Stimulated activated naive CD8-positive, alpha-beta T cell treated with anti-CD3 and anti-CD28 coated beads, Interleukin-15, amount 100 ng/mL, for 72 hours (primary cell): ENCODE measurements at regions not wholly inside any gene's neighbourhood (a gene's known extent, or its start where the extent isn't known, plus 50 kb on each side); places are given as distances from the start of the nearest gene placed in this dataset.

Source experiments
- ATAC-seq: fragments of 150-1000 bp; cut with Tn5 transposase; 2 replicates; pipeline ENCODE4 v1.10.0; 2021; ENCODE audit warnings: mild to moderate bottlenecking, moderate library complexity
- DNase-seq, 2 donors: peaks; one replicate each; pipeline ENCODE4 v3.0.0; 2021 to 2022
- H3K27ac Mint-ChIP-seq, 2 donors: one replicate each; pipeline ENCODE4 v1.8.0; 2022; ENCODE audit warnings: mild to moderate bottlenecking in 2 of 2, mixed read lengths in 2 of 2, moderate library complexity in 2 of 2
- H3K27me3 Mint-ChIP-seq: one replicate; pipeline ENCODE4 v1.8.0; 2022; ENCODE audit warnings: mixed read lengths
- H3K4me1 Mint-ChIP-seq: one replicate; pipeline ENCODE4 v1.8.0; 2022; ENCODE audit warnings: mild to moderate bottlenecking, mixed read lengths
- H3K4me3 Mint-ChIP-seq, 2 donors: one replicate each; pipeline ENCODE4 v1.8.0; 2022; ENCODE audit warnings: mild to moderate bottlenecking in 2 of 2, mixed read lengths in 2 of 2, moderate library complexity in 1 of 2
- H3K9me3 Mint-ChIP-seq, 2 donors: one replicate each; pipeline ENCODE4 v1.8.0; 2022; ENCODE audit warnings: mixed read lengths in 2 of 2

DNA sequence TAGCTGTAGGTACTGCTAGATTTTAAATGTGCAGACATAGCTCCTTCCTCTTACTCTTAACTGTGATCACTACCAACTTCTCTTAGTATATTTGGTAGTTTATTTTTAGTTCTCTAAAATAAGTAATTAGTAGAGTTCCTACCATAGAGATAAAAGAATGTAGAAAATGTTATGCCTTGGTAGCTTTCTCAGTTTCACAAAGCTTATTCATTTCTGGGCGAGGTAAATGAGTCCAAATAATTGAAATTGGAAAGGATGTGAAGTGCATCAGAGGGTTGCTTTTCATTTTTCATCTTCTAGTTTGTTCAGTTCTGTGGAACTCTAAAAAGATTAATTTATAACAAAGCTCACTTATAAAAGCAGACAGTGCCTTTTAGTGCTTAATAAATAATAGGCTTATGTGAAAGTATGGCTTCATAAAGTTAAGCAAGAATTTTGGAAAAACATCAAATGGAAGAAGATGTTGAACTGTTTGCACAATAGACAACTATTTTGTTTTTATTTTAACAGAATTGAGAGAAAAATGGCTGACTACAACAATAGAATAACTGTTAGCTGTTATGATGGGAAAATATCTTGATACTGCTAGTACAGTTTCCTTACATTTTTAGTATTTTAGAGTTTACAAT lies 303.7 kb downstream of the UTRN start:
- ATAC-seq: peak; percentile 75
- DNase-seq: no peak
- Mint-ChIP-seq H3K4me3 (no peak overlapping the region), H3K27ac (no peak overlapping the region), H3K4me1 (peaks cover 25% of the 10 kb centered on the region), H3K9me3 (no peaks in the 10 kb centered on the region), H3K27me3 (no peaks in the 10 kb centered on the region)

DNA sequence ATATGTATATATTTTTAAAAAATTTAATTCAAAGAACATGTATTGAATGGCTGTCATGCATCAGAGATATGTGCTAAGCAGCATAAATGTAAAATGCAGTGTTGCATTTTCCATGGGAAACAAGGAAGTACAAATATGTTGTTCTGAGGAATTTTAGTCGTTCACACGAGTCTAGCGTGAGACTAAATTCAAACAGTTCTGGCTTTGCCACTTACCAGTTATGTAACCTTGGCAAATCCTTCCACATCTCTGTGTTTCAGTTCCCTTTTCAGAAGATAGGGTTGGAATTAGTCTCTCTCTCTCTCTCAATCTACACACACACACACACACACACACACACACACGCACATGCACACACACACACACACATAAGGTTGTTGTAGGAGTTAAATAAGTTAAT lies 305.4 kb downstream of the UTRN start:
- no peak for DNase-seq
- Mint-ChIP-seq H3K9me3 (no peaks in the 10 kb centered on the region), H3K4me1 (peaks cover 21% of the 10 kb centered on the region), H3K4me3 (no peak overlapping the region), H3K27me3 (no peaks in the 10 kb centered on the region), H3K27ac (no peak overlapping the region)
- ATAC-seq: no peak

DNA sequence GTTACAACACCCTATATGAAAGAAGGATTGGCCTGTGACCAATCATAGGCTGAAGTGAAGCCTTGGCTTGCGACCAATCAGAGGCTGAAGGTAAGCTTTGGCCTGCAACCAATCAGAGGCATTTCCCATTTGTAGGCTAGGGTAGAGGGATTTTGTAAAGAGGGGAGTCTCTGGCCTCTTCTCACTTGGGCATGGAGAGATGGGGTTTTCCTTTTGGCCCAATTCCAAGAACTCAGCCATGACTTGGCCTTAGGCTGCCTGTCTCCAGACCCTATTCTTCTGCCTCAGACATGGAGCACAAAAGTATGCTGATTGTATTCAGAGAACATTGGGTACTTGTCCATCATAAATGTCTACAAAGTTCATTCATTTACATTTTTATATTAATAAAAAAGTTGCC lies 308.3 kb downstream of the UTRN start:
- DNase-seq (no peak), ATAC-seq (no peak)
- Mint-ChIP-seq H3K4me1 (peaks cover 25% of the 10 kb centered on the region), H3K27me3 (no peaks in the 10 kb centered on the region), H3K4me3 (no peak overlapping the region), H3K27ac (no peak overlapping the region), H3K9me3 (no peaks in the 10 kb centered on the region)

DNA sequence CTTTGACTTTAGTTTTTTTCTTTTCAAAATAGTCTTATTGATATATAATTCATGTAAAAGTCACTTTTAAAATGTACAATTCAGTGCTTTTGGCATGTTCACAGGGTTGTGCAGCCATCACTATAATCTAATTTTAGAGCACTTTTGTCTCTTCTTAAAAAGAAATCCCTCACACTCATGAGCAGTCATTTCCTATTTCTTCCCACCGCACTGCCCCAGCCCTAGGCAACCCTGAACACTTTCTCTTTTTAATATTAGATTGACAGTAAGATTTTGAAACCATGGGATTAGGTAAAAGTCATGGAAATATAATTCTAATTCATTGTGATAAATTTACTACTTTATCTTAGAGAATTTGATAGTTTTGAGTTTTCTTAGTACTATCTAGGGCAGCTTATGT lies 309.4 kb downstream of the UTRN start:
- Mint-ChIP-seq H3K27ac (no peak overlapping the region), H3K27me3 (no peaks in the 10 kb centered on the region), H3K4me1 (peaks cover 28% of the 10 kb centered on the region), H3K9me3 (no peaks in the 10 kb centered on the region), H3K4me3 (no peak overlapping the region)
- DNase-seq (no peak), ATAC-seq (no peak)

DNA sequence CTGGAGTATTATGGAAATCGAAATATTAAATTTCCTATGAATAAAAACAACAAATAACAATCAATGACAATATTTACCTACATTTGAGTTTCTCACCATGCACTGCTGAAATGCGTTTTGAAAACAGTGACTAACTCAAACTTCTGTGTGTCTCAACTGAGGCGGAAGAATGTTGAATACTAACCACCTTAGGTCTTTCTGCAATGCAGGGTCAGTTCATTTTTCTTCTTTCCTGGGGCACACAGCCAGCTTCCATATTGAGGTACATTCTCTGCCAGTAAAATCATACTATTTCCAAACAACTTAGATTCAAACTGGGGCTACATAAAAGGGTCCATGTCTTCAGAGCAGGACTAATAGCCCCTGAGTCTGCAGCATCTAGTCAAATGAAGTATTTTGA lies 310.1 kb downstream of the UTRN start:
- Mint-ChIP-seq H3K27ac (no peak overlapping the region), H3K4me1 (peaks cover 35% of the 10 kb centered on the region), H3K4me3 (no peak overlapping the region), H3K27me3 (no peaks in the 10 kb centered on the region), H3K9me3 (no peaks in the 10 kb centered on the region)
- ATAC-seq (no peak), DNase-seq (no peak)

DNA sequence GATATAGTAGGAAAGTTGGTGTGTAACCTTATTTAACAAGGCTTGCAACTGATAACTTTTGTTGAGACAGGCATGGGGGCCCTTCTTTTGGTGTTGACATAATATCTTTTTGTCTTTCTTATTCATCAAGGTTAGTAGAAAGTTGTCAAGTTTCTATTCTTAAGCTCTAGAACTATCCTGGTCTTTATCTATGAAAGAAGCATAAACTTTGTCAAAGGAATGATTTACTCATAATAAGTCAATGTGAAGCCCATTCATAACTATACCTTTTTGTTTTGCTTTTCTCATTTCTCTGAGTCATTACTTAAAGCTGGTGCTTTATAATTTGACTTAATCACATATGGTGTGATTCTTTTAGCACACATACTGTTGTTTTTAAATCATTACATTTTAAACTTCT lies 312.4 kb downstream of the UTRN start:
- Mint-ChIP-seq H3K4me3 (no peak overlapping the region), H3K27ac (no peak overlapping the region), H3K27me3 (no peaks in the 10 kb centered on the region), H3K9me3 (peaks cover 4 to 7% of the 10 kb centered on the region in 2 donors), H3K4me1 (peaks cover 50% of the 10 kb centered on the region)
- DNase-seq (no peak), ATAC-seq (peak; percentile 90)

DNA sequence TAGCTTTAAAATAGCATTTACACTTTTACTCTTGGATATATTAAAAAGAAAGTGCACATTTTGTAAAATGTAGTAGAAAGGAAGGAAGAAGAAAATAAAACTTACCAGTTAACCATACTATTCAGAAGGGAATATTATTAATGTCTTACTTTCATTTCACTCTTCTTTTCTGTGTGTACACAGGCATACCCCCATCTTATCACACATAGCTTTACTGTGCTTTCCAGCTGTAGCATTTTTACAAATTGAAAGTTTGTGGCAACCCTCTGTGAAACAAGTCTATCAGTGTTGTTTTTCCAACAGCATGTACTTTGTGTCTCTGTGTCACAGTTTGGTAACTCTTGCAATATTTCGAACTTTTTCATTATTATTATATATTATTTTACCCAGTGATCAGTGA lies 314.5 kb downstream of the UTRN start:
- ATAC-seq (peak; percentile 31), DNase-seq (no peak)
- H3K27me3 Mint-ChIP-seq: no peaks in the 10 kb centered on the region
- H3K9me3 Mint-ChIP-seq: peaks cover 4 to 7% of the 10 kb centered on the region in 2 donors
- H3K4me3 Mint-ChIP-seq: no peak overlapping the region
- H3K27ac Mint-ChIP-seq: no peak overlapping the region
- peaks cover 66% of the 10 kb centered on the region for H3K4me1 Mint-ChIP-seq

DNA sequence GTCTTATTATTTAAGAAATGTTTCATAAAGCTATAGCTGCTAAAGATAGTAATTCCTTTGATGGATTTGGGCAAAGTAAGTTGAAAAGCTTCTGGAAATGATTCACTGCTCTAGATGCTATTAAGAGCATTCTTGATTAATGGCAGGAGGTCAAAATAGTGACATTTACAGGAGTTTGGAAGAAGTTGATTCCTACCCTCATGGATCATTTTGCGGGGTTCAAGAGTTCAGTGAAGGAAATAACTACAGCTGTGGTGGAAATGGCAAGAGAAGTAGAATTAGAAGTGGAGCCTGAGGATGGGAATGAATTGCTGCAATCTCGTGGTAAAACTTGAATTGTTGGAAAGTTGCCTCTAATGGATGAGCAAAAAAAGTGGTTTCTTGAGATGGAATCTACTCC lies 316.1 kb downstream of the UTRN start:
- no peak for DNase-seq
- H3K27me3 Mint-ChIP-seq: no peaks in the 10 kb centered on the region
- peaks cover 4 to 7% of the 10 kb centered on the region in 2 donors for H3K9me3 Mint-ChIP-seq
- no peak for ATAC-seq
- peaks cover 59% of the 10 kb centered on the region for H3K4me1 Mint-ChIP-seq
- no peak overlapping the region for H3K4me3 Mint-ChIP-seq
- no peak overlapping the region for H3K27ac Mint-ChIP-seq

DNA sequence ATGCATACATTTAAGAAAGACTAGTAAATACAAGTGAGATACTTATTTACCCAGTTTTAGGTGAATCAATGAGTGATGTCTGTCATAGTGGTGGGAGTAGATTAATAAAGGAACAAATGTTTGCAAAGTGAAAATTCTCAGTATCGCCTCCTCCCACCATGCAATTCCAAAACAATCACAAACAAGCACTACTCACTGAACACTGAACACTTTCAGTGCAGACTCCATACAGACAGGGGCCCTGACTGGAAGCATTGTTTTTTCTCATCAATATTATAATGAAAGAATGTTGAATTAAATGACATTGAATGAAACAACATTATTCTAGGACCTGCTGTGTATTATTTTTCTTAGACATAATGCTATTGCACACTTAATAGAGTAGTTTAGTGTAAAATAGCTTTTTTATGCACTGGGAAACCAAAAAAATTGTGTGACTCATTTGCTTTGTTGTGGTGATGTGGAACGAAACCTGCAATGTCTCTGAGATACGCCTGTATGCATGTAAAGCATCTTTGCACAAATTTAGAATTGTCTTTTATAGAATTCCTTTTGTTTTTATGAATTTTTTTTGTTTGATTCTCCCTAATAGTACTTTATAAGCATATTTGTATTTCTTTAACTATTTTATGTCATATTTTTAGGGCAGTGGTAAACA lies 317.5 kb downstream of the UTRN start:
- no peak overlapping the region for H3K4me3 Mint-ChIP-seq
- no peaks in the 10 kb centered on the region for H3K27me3 Mint-ChIP-seq
- DNase-seq (no peak), ATAC-seq (peak; percentile 87)
- H3K9me3 Mint-ChIP-seq: peaks cover 4 to 7% of the 10 kb centered on the region in 2 donors
- H3K27ac Mint-ChIP-seq: no peak overlapping the region
- peaks cover 61% of the 10 kb centered on the region for H3K4me1 Mint-ChIP-seq

DNA sequence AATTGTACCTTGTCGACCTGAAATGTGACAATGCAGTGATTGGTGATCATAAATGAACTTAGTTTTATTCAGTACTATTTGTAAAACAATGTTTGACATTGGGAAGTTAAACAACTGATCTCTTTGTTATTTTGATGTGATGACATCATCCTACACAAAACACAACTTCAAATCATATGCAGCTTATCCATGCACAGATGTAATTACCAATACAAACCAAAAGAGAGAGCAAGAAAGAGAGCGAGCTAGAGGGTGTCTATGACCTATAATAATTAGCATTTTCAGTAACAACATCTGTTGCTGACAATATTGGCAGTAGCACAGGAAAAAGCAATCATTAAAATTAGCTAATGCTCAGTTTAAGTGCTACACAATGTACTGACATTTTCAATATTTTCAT lies 320.9 kb downstream of the UTRN start:
- ATAC-seq: no peak
- H3K4me3 Mint-ChIP-seq: no peak overlapping the region
- peaks cover 3 to 5% of the 10 kb centered on the region in 2 donors for H3K9me3 Mint-ChIP-seq

DNA sequence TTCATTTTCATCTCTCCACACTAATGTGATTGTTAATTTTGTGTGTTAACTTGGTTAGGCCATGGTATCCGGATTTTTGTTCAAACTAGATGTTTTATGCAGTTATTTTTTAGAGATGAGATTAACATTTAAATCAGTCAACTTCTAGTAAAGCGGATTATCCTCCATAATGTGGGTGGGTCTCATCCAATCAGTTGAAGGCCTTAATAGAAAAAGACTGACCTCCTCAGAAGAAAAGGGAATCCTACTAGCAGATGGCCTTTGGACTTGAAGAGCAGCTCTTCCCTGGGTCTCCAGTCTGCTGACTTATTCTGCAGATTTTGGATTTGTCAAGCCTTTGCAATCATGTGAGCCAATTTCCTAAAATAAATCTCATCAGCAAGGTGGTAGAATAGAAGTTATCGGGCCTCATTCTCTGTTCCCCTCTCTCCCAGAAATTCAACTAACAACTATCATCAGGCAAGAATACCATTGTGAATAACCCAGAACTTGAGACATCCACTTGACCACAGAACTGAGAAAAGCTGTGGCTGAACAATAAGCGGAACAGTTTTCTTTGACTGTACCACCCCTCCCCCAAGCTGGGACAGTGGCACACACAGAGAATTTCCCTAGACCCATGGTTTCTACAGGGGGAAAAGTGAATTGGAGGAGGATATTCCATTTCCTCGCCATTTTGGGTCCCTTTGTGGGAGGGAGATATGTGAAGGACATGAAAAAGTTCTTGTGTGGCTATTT lies 323.0 kb downstream of the UTRN start:
- Mint-ChIP-seq H3K4me1 (peaks cover 39% of the 10 kb centered on the region), H3K9me3 (no peaks in the 10 kb centered on the region), H3K4me3 (no peak overlapping the region), H3K27ac (no peak overlapping the region), H3K27me3 (no peaks in the 10 kb centered on the region)
- no peak for DNase-seq
- ATAC-seq: no peak

More for the DNA sequence above, 320.9 kb downstream of the UTRN start:
- no peak overlapping the region for H3K27ac Mint-ChIP-seq
- no peaks in the 10 kb centered on the region for H3K27me3 Mint-ChIP-seq
- no peak for DNase-seq
- H3K4me1 Mint-ChIP-seq: peaks cover 49% of the 10 kb centered on the region

DNA sequence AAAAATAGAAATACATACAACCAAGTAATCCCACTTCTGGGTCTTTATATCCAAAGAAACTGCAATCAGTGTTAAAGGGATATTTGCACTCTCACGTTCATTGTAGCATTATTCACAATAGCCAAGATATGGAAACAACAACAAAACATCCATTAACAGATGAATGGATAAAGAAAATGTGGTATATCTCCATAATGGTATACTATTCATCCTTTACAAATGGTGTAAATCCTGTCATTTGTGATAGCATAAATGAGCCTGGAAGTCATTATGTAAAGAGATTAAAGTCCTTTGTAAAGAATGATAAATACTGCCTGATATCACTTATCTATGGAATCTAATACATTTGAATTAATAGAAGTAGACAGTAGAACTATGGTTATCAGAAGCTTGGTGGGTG lies 327.7 kb downstream of the UTRN start:
- DNase-seq (no peak), ATAC-seq (no peak)
- peaks cover 50% of the 10 kb centered on the region for H3K4me1 Mint-ChIP-seq
- H3K9me3 Mint-ChIP-seq: no peaks in the 10 kb centered on the region
- no peak overlapping the region for H3K27ac Mint-ChIP-seq
- H3K27me3 Mint-ChIP-seq: no peaks in the 10 kb centered on the region
- no peak overlapping the region for H3K4me3 Mint-ChIP-seq

DNA sequence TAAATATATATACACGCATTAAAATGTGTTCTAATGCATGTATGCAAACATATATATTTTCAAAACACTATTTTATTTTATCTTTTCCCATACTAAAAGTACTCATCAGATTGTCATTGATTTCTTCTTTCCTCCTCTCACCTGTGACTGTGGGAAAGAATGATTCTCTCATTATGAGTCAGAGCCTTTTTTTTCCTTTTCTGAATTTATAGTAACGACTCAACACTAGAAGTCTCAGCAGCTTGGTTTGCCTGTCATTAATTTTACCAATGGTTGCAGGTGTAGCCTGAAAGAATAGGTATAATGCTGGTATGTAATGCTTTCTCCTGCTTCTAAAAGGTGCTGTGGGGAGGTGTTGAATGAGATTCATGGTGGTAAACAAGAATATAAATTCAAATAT lies 328.7 kb downstream of the UTRN start:
- ATAC-seq (peak; percentile 64), DNase-seq (no peak)
- H3K4me3 Mint-ChIP-seq: no peak overlapping the region
- no peaks in the 10 kb centered on the region for H3K9me3 Mint-ChIP-seq
- H3K27ac Mint-ChIP-seq: no peak overlapping the region
- no peaks in the 10 kb centered on the region for H3K27me3 Mint-ChIP-seq
- peaks cover 40% of the 10 kb centered on the region for H3K4me1 Mint-ChIP-seq

DNA sequence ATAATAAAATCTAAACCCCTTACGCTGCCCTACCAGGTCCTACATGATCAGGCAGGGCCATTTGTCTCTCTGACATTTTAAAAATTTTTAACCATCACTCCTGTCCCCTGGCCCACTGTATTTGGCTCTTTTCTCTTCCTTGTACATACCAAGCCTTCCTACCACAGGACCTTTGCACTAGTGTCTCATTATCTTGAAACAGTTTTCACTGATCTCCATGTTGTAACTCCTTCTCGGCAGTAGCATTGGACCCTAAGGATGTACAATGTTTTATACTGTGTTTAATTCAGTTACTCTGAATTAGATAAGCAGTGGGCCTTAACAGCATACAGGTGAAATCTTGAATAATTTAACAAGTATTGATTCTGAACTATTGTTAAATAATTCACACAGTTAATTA lies 330.7 kb downstream of the UTRN start:
- Mint-ChIP-seq H3K27ac (no peak overlapping the region), H3K9me3 (no peaks in the 10 kb centered on the region), H3K4me3 (no peak overlapping the region), H3K4me1 (peaks cover 38% of the 10 kb centered on the region), H3K27me3 (no peaks in the 10 kb centered on the region)
- ATAC-seq: no peak
- no peak for DNase-seq

DNA sequence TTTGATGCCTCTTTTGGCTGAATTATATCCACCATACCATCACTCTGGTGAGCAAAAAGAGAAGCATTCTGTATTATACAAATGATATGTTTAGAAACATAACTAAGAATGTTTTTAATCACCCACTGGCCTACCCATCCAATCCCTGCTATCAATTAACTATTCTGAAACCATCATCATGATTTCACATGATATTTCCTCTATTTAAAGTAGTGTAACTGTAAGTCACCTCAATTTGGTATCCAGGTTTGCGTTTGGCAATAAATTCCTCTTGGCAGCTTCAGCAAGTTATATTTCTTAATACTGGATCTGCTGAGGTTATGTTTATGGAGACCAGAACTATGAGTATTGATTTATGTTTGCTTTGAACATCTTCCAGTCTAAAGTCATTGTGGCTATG lies 332.1 kb downstream of the UTRN start:
- ATAC-seq (no peak), DNase-seq (no peak)
- H3K27ac Mint-ChIP-seq: no peak overlapping the region
- peaks cover 38% of the 10 kb centered on the region for H3K4me1 Mint-ChIP-seq
- no peak overlapping the region for H3K4me3 Mint-ChIP-seq
- no peaks in the 10 kb centered on the region for H3K9me3 Mint-ChIP-seq
- H3K27me3 Mint-ChIP-seq: no peaks in the 10 kb centered on the region

DNA sequence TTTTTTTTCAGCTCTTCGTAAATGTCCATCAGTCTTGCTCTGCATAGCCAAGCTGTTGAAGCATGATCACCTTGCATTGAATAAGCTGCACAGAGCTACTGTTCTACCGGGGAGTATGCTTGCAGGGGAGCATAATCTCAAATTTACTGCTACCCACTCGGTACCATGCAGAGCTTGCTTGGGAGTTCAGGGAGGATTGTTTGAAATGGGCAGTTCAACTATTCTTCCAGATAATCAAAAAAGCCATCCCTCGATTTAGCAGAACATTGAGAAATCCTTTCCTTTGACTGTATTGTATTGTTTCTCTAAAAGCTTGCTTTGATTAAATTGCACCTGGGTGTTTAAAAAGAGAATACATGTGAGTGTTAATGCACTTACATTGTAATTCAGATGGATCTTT lies 332.6 kb downstream of the UTRN start:
- Mint-ChIP-seq H3K4me3 (no peak overlapping the region), H3K27ac (no peak overlapping the region), H3K27me3 (no peaks in the 10 kb centered on the region), H3K4me1 (peaks cover 33% of the 10 kb centered on the region), H3K9me3 (no peaks in the 10 kb centered on the region)
- ATAC-seq: no peak
- DNase-seq: no peak
